NOMO-1 (cell line): ENCODE measurements at regions not wholly inside any gene's neighbourhood (a gene's known extent, or its start where the extent isn't known, plus 50 kb on each side); places are given as distances from the start of the nearest gene placed in this dataset.
"Not testable (repeated sequence)": the region's sequence is repeated elsewhere in the genome, so short reads cannot be mapped to it uniquely, and the experiment has no call there.

Source experiments
- DNase-seq, 2 experiments: peaks; one replicate each; lab custom pipeline; 2025; ENCODE audit not compliant: unreplicated experiment in 2 of 2; lab: John Stamatoyannopoulos, UW

- DNase-seq: not testable (repeated sequence)
These were observed 199.2 kb upstream of the IRF2BP2 start for GRCh38 chr1:234808943-234809853.

GRCh38 chr1:234808459-234808858, 198.5 kb upstream of the IRF2BP2 start:
- DNase-seq: not testable (repeated sequence)

- not testable (repeated sequence) for DNase-seq
These were observed 197.7 kb upstream of the IRF2BP2 start for GRCh38 chr1:234807705-234808104.

- DNase-seq: not testable (repeated sequence)
These were observed 192.6 kb upstream of the IRF2BP2 start for GRCh38 chr1:234802586-234802985.

GRCh38 chr1:234801636-234802035, 191.7 kb upstream of the IRF2BP2 start:
- DNase-seq: not testable (repeated sequence)

GRCh38 chr1:234801147-234801546, 191.2 kb upstream of the IRF2BP2 start:
- not testable (repeated sequence) for DNase-seq

GRCh38 chr1:234800563-234800962, 190.6 kb upstream of the IRF2BP2 start:
- DNase-seq: not testable (repeated sequence)

GRCh38 chr1:234799021-234799689, 189.2 kb upstream of the IRF2BP2 start:
- DNase-seq: not testable (repeated sequence)

GRCh38 chr1:234797216-234797615, 187.2 kb upstream of the IRF2BP2 start:
- DNase-seq: not testable (repeated sequence)

- not testable (repeated sequence) for DNase-seq
These were observed 186.4 kb upstream of the IRF2BP2 start for GRCh38 chr1:234796438-234796792.

- not testable (repeated sequence) for DNase-seq
These were observed 185.9 kb upstream of the IRF2BP2 start for GRCh38 chr1:234795711-234796437.

GRCh38 chr1:234795007-234795406, 185.0 kb upstream of the IRF2BP2 start:
- not testable (repeated sequence) for DNase-seq

- not testable (repeated sequence) for DNase-seq
These were observed 184.5 kb upstream of the IRF2BP2 start for GRCh38 chr1:234794452-234794851.

GRCh38 chr1:234793924-234794323, 183.9 kb upstream of the IRF2BP2 start:
- DNase-seq: not testable (repeated sequence)

GRCh38 chr1:234792221-234792864, 182.4 kb upstream of the IRF2BP2 start:
- DNase-seq: not testable (repeated sequence)

GRCh38 chr1:234791615-234792014, 181.6 kb upstream of the IRF2BP2 start:
- not testable (repeated sequence) for DNase-seq

- not testable (repeated sequence) for DNase-seq
These were observed 180.4 kb upstream of the IRF2BP2 start for GRCh38 chr1:234790333-234790732.

GRCh38 chr1:234787011-234787584, 177.1 kb upstream of the IRF2BP2 start:
- not testable (repeated sequence) for DNase-seq

- not testable (repeated sequence) for DNase-seq
These were observed 175.9 kb upstream of the IRF2BP2 start for GRCh38 chr1:234785922-234786321.

- not testable (repeated sequence) for DNase-seq
These were observed 175.5 kb upstream of the IRF2BP2 start for GRCh38 chr1:234785471-234785919.
